GM21390 (cell line): ENCODE measurements at regions not wholly inside any gene's neighbourhood (a gene's known extent, or its start where the extent isn't known, plus 50 kb on each side); places are given as distances from the start of the nearest gene placed in this dataset.

Experiments
- ATAC-seq: cut with Tn5 transposase; IDR thresholded peaks from one replicate; pipeline ENCODE4 v1.9.1; 2021; ENCODE audit not compliant: unreplicated experiment

- ATAC-seq = no peak
Measured at GRCh38 chr1:217313096-217313495, 317.8 kb downstream of the GPATCH2 start.

GRCh38 chr1:217311766-217312165, 319.1 kb downstream of the GPATCH2 start:
- ATAC-seq = no peak

DNA sequence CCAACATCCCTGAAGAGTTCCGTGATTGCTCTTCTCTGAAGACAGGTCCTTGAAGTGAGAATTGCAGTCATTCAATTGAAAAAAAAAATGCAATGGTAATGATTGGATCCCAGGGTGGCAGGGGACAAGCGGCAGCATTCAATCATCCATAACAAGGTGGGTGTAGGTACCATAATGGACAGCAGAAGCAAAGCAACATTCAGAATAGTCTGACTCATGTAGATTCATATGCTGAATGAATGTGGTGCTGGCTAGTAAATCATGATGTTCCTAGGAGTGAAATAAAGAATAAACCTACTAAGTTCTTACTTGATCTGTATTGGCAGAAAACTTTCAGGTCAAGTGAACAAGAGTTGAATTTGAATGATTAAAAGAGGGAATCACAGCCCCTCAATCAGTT, 319.6 kb downstream of the GPATCH2 start:
- no peak for ATAC-seq

DNA sequence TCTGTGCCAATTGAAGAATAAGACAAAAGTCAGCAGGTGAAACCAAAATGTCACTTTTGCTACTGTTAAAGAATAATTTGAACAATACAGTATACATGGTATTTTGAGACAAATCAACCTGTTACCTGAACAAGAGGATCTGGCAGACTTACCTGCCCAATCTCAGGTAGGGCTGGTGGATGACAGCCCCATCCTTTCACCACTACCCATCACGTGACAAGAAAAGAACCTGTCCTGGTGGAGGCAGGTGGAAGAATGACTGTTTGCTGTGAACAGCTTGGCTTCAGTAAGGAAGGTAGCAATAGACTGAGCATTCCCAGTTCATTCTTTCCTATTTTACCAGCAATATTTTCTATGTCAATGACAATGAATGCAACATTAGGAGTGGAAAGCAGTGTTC, 349.6 kb downstream of the GPATCH2 start:
- ATAC-seq = no peak

DNA sequence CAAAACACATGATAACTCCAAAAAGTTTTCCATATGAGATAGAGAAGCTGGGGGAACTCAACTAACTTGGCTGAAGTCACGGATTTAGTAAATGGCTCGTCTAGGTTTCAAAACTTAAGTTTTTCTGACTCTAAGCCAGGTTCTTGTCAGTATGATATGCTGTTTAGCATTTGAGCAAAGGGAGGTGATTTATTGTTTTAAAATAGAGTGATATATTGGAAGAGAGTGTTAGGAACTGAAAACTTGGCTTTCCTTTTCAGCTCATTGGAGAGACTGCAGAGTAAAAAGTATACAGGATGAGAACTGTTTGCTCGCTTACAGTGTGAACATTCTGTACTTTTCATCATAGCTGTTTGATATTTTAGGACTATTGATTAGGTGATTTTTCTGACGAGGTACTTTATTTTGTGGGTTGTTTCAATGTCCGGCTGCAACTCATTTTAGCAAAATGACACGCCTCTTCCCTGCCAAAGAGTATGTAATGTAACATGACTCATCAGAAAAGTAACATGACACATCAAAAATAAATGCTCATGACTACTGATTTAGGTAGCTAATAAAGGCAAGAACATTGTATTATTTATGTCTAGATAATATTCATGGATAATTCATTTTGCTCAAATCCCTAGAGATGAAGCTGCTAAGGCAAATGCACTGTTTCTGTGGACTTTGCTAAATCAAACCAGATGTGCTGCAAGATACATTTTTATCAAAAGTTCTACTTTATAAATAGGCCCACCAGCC, 355.1 kb downstream of the GPATCH2 start:
- ATAC-seq = no peak

GRCh38 chr1:217274927-217275654, 355.8 kb downstream of the GPATCH2 start:
- no peak for ATAC-seq

- no peak for ATAC-seq
Measured at GRCh38 chr1:217274416-217274815, 356.5 kb downstream of the GPATCH2 start.

DNA sequence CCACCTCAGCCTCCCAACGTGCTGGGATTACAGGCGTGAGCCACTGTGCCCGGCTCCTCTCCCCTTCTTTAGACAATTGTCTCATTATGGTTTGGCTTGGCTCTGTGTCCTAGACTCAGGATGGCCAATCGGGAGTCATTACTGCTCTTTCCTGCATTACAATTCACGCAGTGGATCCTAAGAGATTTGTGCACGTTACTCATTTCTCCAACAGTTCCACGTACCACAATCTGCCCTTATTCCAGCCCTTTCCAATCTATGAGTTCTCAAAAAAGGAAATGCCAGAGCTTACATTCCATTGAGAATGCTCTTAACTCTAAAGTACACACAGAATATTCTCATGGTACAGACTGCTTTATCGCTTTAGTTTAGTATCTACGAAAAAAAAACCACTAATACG, 357.0 kb downstream of the GPATCH2 start:
- ATAC-seq = no peak

DNA sequence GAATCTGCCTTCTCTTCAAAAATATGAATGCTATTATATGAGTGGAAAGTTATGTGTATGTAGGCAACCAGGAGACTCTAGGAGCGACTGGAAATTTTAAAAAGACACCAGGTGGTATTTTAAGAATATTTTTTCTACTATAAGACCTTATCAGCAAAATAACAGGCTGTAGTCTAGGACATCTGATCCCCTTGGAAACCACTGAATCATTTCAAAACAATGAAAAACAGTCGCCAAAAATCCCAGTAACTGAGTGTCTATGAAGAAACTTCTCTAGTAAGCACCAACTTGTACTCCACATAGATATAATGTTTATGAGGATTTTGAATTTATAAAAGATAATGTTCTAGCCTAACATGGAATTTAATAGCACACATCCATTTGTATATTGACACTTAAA, 358.5 kb downstream of the GPATCH2 start:
- no peak for ATAC-seq

GRCh38 chr1:217270101-217270500, 360.8 kb downstream of the GPATCH2 start:
- ATAC-seq = no peak

DNA sequence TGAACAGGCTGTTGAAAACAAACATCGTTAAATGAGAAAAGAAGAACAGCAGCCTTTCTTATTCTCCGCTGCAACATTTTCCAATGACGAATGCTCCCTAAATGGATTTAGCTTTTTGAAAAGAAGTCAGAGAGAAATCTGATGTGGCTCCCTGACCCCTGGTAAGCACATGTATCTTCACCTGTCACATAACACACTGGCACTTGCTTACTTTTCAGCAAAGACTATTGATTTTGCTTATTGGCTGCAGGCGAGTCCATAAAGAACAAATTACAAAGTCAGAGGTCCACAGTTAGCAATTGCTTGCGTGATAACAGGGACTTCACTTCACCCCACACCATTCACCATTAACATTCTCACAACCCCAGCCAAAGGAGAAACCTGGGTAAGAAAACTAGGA, 362.8 kb downstream of the GPATCH2 start:
- ATAC-seq = no peak

DNA sequence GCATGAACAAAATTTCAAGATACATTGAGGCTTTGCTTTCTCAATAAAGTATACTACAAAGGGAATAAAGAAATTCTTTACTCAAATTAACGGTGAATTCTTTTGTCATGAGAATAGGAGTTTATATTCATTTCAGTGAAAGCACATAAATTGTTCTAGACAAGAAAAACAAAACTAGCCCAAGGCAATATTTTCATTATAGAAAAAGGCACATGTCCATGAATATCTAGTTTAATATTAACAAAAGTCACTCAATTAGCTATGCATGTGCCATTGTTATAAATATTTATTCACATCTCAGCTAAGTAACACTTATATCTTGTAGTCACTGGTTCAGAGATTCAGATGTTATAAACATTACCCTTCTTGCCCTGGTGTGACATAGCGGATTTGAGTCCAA, 369.3 kb downstream of the GPATCH2 start:
- ATAC-seq = no peak

GRCh38 chr1:217260676-217261075, 370.2 kb downstream of the GPATCH2 start:
- ATAC-seq = no peak

GRCh38 chr1:217253985-217254384, 376.9 kb downstream of the GPATCH2 start:
- no peak for ATAC-seq

DNA sequence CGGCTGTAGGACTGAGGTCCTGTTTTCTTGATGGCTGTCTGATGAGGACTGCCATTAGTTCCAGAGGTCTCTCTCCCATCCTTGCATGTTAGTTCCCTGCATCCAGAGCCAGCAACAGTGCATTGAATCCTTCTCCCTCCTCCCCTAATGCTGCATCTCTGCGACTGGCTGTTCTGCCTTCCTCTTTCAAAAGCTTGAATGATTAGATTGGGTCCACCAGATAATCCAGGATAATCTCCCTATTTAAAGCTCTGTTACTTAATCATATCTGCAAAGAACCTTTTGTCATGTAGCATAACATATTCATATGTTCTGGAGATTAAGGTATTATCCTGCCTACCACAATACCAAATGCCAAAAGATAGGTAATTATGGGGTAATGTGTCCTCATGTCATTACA, 377.5 kb downstream of the GPATCH2 start:
- no peak for ATAC-seq

- ATAC-seq = no peak
Measured at GRCh38 chr1:217251121-217251520, 379.8 kb downstream of the GPATCH2 start.

GRCh38 chr1:217249857-217250256, 381.0 kb downstream of the GPATCH2 start:
- ATAC-seq = no peak

DNA sequence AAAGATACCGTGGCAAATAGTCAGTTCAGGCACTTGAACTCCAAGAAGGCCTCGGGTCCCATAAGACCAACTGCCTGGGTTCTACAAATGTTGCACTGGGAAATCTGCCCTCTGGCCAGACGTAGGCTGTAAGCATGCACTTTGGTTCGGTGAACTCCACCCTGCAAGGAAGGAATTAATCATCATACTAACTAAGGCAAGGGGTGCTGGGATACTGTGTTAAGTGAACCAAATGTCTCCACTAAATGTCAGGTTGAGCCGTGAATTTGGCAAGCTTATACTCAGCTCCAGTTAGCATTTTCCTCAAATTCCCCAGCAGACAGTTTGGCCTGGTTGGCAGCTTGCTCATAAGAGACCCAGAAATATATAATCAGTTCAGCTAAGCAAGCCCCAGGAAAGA, 385.9 kb downstream of the GPATCH2 start:
- ATAC-seq = no peak

- ATAC-seq = no peak
Measured at GRCh38 chr1:217240656-217241055, 390.2 kb downstream of the GPATCH2 start.

GRCh38 chr1:217238945-217239344, 391.9 kb downstream of the GPATCH2 start:
- no peak for ATAC-seq

DNA sequence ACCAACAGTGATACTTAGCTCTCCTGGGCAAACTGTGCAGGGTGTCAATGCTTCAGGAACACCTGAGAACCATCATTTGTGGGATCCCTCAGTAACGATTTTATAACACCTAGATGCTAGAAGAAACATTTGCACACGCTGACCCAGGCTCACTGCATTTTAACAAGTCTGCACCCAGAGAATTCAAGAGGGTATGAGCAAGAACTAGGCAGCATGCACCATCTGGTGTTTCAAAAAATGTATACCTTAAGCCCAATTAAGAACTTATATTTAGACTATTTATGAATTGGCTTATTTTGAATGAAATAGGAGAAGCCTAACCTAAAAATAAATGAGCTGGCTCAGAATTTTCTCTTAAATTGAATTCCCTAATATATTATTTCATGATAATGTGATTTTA, 400.5 kb downstream of the GPATCH2 start:
- no peak for ATAC-seq

- no peak for ATAC-seq
Measured at GRCh38 chr1:217228689-217229088, 402.2 kb downstream of the GPATCH2 start.

GRCh38 chr1:217224201-217224600, 406.7 kb downstream of the GPATCH2 start:
- ATAC-seq = no peak
